GM12864 (cell line): ENCODE measurements at regions not wholly inside any gene's neighbourhood (a gene's known extent, or its start where the extent isn't known, plus 50 kb on each side); places are given as distances from the start of the nearest gene placed in this dataset.

ENCODE experiments used
- DNase-seq: peaks from one replicate; pipeline ENCODE4 v3.0.0-alpha.2; 2011; ENCODE audit warnings: low read depth
- H3K4me3 ChIP-seq: 2 replicates; pipeline ENCODE4 v1.5.1; 2011; ENCODE audit warnings: mild to moderate bottlenecking, low read depth, low read length, control low read depth
- TF ChIP-seq, protein P1 (sequence below): IDR thresholded peaks from 2 replicates; pipeline ENCODE4 v1.5.1; 2011; ENCODE audit warnings: low read depth, mild to moderate bottlenecking, moderate library complexity, low read length, control low read depth, inconsistent platforms; ENCODE audit errors: missing control alignments

GRCh38 chr5:57791875-57792274 is 309.3 kb upstream of the ACTBL2 start:
- DNase-seq: no peak
- no peak overlapping the region for H3K4me3 ChIP-seq
- TF ChIP-seq, protein P1, sequence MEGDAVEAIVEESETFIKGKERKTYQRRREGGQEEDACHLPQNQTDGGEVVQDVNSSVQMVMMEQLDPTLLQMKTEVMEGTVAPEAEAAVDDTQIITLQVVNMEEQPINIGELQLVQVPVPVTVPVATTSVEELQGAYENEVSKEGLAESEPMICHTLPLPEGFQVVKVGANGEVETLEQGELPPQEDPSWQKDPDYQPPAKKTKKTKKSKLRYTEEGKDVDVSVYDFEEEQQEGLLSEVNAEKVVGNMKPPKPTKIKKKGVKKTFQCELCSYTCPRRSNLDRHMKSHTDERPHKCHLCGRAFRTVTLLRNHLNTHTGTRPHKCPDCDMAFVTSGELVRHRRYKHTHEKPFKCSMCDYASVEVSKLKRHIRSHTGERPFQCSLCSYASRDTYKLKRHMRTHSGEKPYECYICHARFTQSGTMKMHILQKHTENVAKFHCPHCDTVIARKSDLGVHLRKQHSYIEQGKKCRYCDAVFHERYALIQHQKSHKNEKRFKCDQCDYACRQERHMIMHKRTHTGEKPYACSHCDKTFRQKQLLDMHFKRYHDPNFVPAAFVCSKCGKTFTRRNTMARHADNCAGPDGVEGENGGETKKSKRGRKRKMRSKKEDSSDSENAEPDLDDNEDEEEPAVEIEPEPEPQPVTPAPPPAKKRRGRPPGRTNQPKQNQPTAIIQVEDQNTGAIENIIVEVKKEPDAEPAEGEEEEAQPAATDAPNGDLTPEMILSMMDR: no peak

- TF ChIP-seq, protein P1: no peak
- no peak for DNase-seq
- no peak overlapping the region for H3K4me3 ChIP-seq
Observed at GRCh38 chr5:57785946-57786345, 303.3 kb upstream of the ACTBL2 start.

GRCh38 chr5:57784121-57784520 is 301.5 kb upstream of the ACTBL2 start:
- H3K4me3 ChIP-seq: no peak overlapping the region
- TF ChIP-seq, protein P1: no peak
- no peak for DNase-seq

GRCh38 chr5:57783693-57784092 is 301.1 kb upstream of the ACTBL2 start:
- no peak overlapping the region for H3K4me3 ChIP-seq
- TF ChIP-seq, protein P1: no peak
- no peak for DNase-seq

- H3K4me3 ChIP-seq: no peak overlapping the region
- DNase-seq: no peak
- TF ChIP-seq, protein P1: no peak
Observed at GRCh38 chr5:57780961-57781325, 298.3 kb upstream of the ACTBL2 start.

DNA sequence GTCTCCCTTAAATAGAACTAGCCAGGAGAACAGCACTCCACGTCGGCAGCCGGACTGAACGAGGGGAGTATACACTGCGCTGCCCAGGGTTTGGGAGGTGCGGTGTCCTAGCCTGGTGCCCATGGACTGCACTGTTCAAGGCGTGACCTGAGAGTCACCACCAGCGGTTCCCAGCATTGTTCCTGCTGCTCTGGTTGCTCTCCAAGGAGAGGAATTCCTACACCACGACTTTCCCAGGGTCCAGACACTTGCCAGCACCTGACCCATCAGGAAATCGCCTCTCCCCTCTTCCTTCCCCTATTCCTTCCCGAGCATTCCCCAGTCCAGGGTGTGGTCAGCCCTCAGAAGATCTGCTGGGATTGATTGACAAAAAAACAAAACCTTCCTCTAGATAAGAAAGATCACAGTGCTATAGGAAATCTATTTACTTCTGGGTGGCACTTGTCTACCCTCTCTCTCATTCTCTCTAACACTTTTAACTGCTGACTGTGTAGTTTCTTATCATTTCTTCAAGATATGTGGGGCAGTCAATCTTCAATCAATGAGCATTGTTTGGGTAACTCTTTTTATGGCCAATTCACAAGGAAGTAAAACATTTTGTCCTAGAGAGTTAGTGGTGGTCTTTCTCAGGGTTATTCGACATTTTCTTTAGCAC is 297.8 kb upstream of the ACTBL2 start:
- H3K4me3 ChIP-seq: no peak overlapping the region
- TF ChIP-seq, protein P1: no peak
- no peak for DNase-seq
